Transverse colon (tissue), 4 donors: ENCODE measurements at regions not wholly inside any gene's neighbourhood (a gene's known extent, or its start where the extent isn't known, plus 50 kb on each side); places are given as distances from the start of the nearest gene placed in this dataset.

ENCODE experiments used
- EP300 ChIP-seq: sonication (generic); formaldehyde crosslinking; IDR thresholded peaks from one replicate; pipeline ENCODE4 v1.6.1; 2017; ENCODE audit warnings: antibody characterized with exemption, low read depth
- POLR2AphosphoS5 ChIP-seq, 3 donors: sonication (generic); formaldehyde crosslinking; IDR thresholded peaks; one replicate each; pipeline ENCODE4 v1.6.1; 2016; ENCODE audit warnings: antibody characterized with exemption in 3 of 3
- TF ChIP-seq, protein P1 (sequence below), 5 experiments: fragments of 200-600 bp in 3 of 5; fragments of 450-650 bp in 2 of 5; sonication (generic) in 3 of 5; IDR thresholded peaks; 1 replicate in 2 of 5; 2 replicates in 3 of 5; pipeline ENCODE4 v1.5.1; 2016 to 2017; ENCODE audit warnings: antibody characterized with exemption in 5 of 5, inconsistent platforms in 3 of 5, mild to moderate bottlenecking in 2 of 5, moderate library complexity in 1 of 5

DNA sequence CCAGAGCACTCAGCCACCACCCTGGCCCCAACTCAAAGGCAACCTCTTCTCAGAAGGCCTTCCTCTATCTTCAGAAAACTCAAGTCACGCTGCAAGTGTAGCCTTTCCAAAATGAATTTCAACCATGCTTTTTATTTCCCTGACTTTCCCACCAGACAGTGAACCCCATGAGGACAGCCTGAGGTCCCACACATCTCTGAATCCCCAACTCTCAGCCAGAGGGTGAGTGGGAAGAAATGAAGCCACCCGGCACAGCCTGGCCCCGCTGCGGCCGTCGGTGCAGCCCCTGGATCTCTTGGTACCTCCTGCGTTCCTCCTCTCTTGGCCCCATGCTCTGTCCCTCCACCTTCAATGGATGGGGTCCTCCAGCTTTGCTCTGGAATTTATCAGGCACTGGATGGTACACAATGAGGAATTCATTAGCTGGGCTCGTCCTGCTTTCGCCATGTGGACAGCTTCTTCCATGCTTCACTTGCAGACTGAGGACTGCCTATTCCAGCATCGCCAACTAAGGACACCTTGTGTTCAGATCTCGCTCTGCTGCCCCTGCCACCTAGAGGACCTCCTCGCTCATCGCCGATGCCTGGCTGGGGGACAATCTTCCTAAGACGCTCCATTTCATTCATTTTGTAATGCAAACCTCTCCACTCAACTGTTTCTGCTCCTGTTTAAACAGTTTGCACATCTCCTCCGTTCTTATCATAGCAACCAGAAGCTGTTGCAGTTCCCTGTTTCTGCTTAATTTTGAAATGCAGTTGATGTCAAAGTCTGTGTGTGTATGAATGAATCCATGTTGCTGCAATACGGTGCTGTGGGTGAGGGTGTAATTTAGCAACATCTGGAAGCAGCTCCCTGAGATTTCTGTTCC lies 672.1 kb downstream of the TBC1D22A start:
- no peak for TF ChIP-seq POLR2AphosphoS5 (IDR thresholded peaks at IDR 0.05)
- TF ChIP-seq, protein P1, sequence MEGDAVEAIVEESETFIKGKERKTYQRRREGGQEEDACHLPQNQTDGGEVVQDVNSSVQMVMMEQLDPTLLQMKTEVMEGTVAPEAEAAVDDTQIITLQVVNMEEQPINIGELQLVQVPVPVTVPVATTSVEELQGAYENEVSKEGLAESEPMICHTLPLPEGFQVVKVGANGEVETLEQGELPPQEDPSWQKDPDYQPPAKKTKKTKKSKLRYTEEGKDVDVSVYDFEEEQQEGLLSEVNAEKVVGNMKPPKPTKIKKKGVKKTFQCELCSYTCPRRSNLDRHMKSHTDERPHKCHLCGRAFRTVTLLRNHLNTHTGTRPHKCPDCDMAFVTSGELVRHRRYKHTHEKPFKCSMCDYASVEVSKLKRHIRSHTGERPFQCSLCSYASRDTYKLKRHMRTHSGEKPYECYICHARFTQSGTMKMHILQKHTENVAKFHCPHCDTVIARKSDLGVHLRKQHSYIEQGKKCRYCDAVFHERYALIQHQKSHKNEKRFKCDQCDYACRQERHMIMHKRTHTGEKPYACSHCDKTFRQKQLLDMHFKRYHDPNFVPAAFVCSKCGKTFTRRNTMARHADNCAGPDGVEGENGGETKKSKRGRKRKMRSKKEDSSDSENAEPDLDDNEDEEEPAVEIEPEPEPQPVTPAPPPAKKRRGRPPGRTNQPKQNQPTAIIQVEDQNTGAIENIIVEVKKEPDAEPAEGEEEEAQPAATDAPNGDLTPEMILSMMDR (IDR thresholded peaks at IDR 0.05), result no peak
- no peak for TF ChIP-seq EP300
